Panc1 (cell line): ENCODE measurements at regions not wholly inside any gene's neighbourhood (a gene's known extent, or its start where the extent isn't known, plus 50 kb on each side); places are given as distances from the start of the nearest gene placed in this dataset.

Experiments
- ATAC-seq: fragments of 200-7000 bp; cut with Tn5 transposase; 2 replicates; pipeline ENCODE4 v1.9.1; 2020; ENCODE audit warnings: mild to moderate bottlenecking, moderate library complexity
- BruUV-seq: library from RNA; stranded (reverse); fragments of 400-500 nt; replicated peaks from 2 replicates; lab custom pipeline; 2021; lab: Mats Ljungman, UMichigan
- CTCF ChIA-PET: fragments of 300-600 bp; sonication (Branson Sonifier 250); formaldehyde crosslinking; loops from one replicate; lab custom pipeline; 2022; ENCODE audit warnings: antibody characterized with exemption; lab: Charles Lee
- POLR2A ChIA-PET: fragments of 300-600 bp; sonication (Branson Sonifier 250); formaldehyde crosslinking; loops from one replicate; lab custom pipeline; 2022; ENCODE audit warnings: antibody characterized with exemption; lab: Charles Lee
- DNase-seq: peaks from one replicate; pipeline ENCODE4 v3.0.0-alpha.2; 2010; ENCODE audit warnings: low read depth, low spot score
- H3K27ac ChIP-seq: 2 replicates; pipeline ENCODE4 v1.5.1; 2011; ENCODE audit warnings: mild to moderate bottlenecking, low read length, inconsistent platforms
- H3K27me3 ChIP-seq: fragments of 200-500 bp; sonication (Bioruptor generic); 2 replicates; pipeline ENCODE4 v1.6.0; 2014; ENCODE audit warnings: low read length, inconsistent platforms; ENCODE audit not compliant: control insufficient read depth, insufficient read depth
- H3K36me3 ChIP-seq: fragments of 200-500 bp; sonication (Bioruptor generic); 2 replicates; pipeline ENCODE4 v1.5.1; 2014; ENCODE audit warnings: inconsistent platforms, mild to moderate bottlenecking, low read length, moderate library complexity; ENCODE audit not compliant: control insufficient read depth, insufficient read depth
- H3K4me1 ChIP-seq: 2 replicates; pipeline ENCODE4 v1.5.1; 2011; ENCODE audit warnings: inconsistent platforms, mild to moderate bottlenecking, low read length, moderate library complexity; ENCODE audit not compliant: control insufficient read depth, insufficient read depth
- H3K4me3 ChIP-seq, 2 experiments: 2 replicates each; pipeline ENCODE4 v1.5.1; 2011 to 2012; ENCODE audit warnings: low read depth in 2 of 2, low read length in 2 of 2, mild to moderate bottlenecking in 2 of 2, inconsistent platforms in 1 of 2, moderate library complexity in 1 of 2
- H3K9me3 ChIP-seq: fragments of 200-500 bp; sonication (Bioruptor generic); 2 replicates; pipeline ENCODE4 v1.5.1; 2014; ENCODE audit warnings: low read depth, mild to moderate bottlenecking, inconsistent platforms, low read length, moderate library complexity; ENCODE audit not compliant: control insufficient read depth, insufficient read depth
- POLR2AphosphoS5 ChIP-seq: IDR thresholded peaks from 2 replicates; pipeline ENCODE4 v1.6.1; 2012; ENCODE audit warnings: mild to moderate bottlenecking, low read depth, low read length, moderate library complexity
- REST ChIP-seq, 2 experiments: IDR thresholded peaks; 2 replicates each; pipeline ENCODE4 v1.6.1; 2011 to 2012; ENCODE audit warnings: low read depth in 2 of 2, control low read depth in 1 of 2, low read length in 1 of 2, mild to moderate bottlenecking in 1 of 2, moderate library complexity in 1 of 2; ENCODE audit not compliant: insufficient read depth in 1 of 2
- SIN3A ChIP-seq: IDR thresholded peaks from 2 replicates; pipeline ENCODE4 v1.6.1; 2012; ENCODE audit warnings: low read depth, mild to moderate bottlenecking, low read length, moderate library complexity, borderline replicate concordance; ENCODE audit not compliant: insufficient read depth
- TCF7L2 ChIP-seq: IDR thresholded peaks from 2 replicates; pipeline ENCODE4 v1.6.1; 2011; ENCODE audit warnings: mild to moderate bottlenecking, low read depth, low read length, inconsistent platforms
- in situ Hi-C: cut with HindIII; loops from 2 replicates; pipeline ENCODE4 v1.10.0; 2016; ENCODE audit warnings: low sequenced_read_pairs, low pct_unique_long_range_greater_than_20kb
- intact Hi-C: fragments of 100-400 bp; cut with micrococcal nuclease; formaldehyde crosslinking; loops from one replicate; pipeline ENCODE4 v1.10.0; 2022; ENCODE audit not compliant: unreplicated experiment
- TF ChIP-seq, protein P1 (sequence below): fragments of 450-650 bp; IDR thresholded peaks from 2 replicates; pipeline ENCODE4 v1.5.1; 2017; ENCODE audit warnings: mild to moderate bottlenecking

DNA sequence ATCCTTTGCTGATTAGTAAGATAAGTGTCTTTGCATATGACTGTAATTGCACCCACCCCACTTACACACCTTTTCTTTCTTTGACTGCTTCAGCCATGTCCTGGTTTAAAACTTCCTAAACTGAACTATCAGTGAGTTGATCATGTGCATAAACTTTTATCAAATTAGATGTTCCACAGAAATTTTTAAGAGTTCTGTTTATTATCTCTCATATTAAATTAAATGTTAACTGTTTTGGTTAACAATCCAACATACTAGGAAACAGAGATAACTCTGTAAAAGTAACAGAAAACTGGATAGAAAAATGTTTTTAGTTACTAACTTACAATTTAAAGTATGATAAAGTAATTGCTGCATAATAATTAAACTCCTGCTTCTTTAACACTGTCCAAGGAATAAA, 959.6 kb upstream of the LRRN3 start:
- BruUV-seq, result no TSS peak
- Histone ChIP-seq H3K36me3 (no peaks in the 10 kb centered on the region), H3K9me3 (no peaks in the 10 kb centered on the region), H3K27ac (no peak overlapping the region), H3K4me1 (no peaks in the 10 kb centered on the region), H3K4me3 (no peak overlapping the region), H3K27me3 (no peaks in the 10 kb centered on the region)
- TF ChIP-seq SIN3A (no peak), POLR2AphosphoS5 (no peak), REST (IDR thresholded peaks at IDR 0.05; ENCODE audit: insufficient read depth in 1 of 2, low read depth in 2 of 2, low read length in 1 of 2) (no peak), TCF7L2 (no peak)
- TF ChIP-seq, protein P1, sequence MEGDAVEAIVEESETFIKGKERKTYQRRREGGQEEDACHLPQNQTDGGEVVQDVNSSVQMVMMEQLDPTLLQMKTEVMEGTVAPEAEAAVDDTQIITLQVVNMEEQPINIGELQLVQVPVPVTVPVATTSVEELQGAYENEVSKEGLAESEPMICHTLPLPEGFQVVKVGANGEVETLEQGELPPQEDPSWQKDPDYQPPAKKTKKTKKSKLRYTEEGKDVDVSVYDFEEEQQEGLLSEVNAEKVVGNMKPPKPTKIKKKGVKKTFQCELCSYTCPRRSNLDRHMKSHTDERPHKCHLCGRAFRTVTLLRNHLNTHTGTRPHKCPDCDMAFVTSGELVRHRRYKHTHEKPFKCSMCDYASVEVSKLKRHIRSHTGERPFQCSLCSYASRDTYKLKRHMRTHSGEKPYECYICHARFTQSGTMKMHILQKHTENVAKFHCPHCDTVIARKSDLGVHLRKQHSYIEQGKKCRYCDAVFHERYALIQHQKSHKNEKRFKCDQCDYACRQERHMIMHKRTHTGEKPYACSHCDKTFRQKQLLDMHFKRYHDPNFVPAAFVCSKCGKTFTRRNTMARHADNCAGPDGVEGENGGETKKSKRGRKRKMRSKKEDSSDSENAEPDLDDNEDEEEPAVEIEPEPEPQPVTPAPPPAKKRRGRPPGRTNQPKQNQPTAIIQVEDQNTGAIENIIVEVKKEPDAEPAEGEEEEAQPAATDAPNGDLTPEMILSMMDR, result no peak
- DNase-seq (no peak), ATAC-seq (no peak)
- in situ Hi-C loops (no loop called here), intact Hi-C loops (no loop called here)
- POLR2A ChIA-PET, result no interaction called here
- CTCF ChIA-PET, result no interaction called here

DNA sequence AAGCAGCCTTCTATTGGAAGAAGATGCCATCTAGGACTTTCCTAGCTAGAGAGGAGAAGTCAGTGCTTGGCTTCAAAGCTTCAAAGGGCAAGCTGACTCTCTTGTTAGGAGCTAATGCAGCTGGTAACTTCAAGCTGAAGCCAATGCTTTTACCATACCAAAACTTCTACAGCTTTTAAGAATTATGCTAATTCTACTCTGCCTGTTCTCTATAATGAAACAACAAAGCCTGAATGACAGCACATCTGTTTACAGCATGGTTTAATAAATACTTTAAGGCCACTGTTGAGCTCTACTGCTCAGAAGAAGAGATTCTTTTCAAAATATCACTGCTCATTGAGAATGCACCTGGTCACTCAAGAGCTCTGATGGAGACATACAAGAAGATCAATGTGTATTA, 951.9 kb upstream of the LRRN3 start:
- ATAC-seq, result no peak
- in situ Hi-C loops, result no loop called here
- ChIA-PET CTCF (no interaction called here), POLR2A (no interaction called here)
- TF ChIP-seq REST (IDR thresholded peaks at IDR 0.05; ENCODE audit: insufficient read depth in 1 of 2, low read depth in 2 of 2, low read length in 1 of 2) (no peak), TCF7L2 (no peak), POLR2AphosphoS5 (no peak), SIN3A (no peak)
- TF ChIP-seq, protein P1, result no peak
- no peaks in the 10 kb centered on the region for H3K4me1 ChIP-seq
- H3K27me3 ChIP-seq, result no peaks in the 10 kb centered on the region
- H3K9me3 ChIP-seq, result no peaks in the 10 kb centered on the region; the same call in 1 of the 2 replicates
- intact Hi-C loops, result no loop called here
- H3K27ac ChIP-seq, result no peak overlapping the region
- no TSS peak for BruUV-seq
- no peaks in the 10 kb centered on the region for H3K36me3 ChIP-seq
- DNase-seq, result no peak
- H3K4me3 ChIP-seq, result no peak overlapping the region
